VCaP (cell line): ENCODE measurements at regions not wholly inside any gene's neighbourhood (a gene's known extent, or its start where the extent isn't known, plus 50 kb on each side); places are given as distances from the start of the nearest gene placed in this dataset.
A peak's percentile ranks its signal among the peaks of the same experiment; 100 is the strongest.

Experiments
- H3K27ac ChIP-seq: fragments of 450-650 bp; 2 replicates; pipeline ENCODE4 v1.5.1; 2017
- TF ChIP-seq, protein P1 (sequence below): fragments of 450-650 bp; conservative IDR thresholded peaks from 2 replicates; pipeline ENCODE4 v1.5.1; 2017; ENCODE audit warnings: mild to moderate bottlenecking, moderate library complexity

DNA sequence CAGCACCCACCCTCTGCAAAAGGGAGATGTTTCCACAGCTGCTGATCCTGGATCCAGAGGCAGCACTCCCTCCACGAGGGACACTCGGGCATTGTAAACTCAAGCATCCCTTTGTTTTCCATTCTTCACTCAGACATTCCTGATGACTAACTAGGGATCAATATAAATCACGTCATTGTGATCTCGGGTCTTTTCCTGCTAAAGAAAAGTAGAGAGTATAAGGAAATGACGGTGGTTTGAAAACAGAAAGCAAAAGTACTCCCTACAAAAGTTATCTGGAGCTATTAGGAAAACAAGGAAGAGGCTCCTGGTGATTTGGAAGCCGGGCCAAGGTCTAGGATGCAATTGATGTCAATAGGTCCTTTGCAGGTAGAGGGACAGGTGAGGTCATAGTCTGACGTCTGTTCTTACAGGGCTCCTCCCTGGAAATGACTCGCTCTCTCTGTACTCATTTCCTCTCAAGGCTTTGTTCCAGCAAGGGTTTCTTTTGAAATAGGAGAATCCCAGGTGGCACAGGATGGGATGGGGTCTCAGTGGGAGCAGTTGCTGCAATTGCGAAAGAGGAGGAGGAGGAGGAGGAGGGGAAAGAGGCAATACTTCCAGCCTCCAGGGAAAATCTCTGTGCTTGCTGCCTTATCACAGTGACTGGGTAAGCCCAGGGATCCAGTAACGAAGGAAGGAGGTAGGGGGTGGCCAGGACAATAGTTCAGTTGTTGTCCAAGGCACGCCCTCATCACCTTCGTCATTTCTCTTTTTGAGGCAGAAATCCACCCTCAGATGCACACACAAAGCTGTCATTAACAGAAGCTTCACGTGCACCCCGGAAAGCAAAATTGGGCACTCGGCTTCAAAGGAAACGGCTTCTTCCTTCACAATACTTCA lies 222.8 kb downstream of the LY86 start:
- TF ChIP-seq, protein P1, sequence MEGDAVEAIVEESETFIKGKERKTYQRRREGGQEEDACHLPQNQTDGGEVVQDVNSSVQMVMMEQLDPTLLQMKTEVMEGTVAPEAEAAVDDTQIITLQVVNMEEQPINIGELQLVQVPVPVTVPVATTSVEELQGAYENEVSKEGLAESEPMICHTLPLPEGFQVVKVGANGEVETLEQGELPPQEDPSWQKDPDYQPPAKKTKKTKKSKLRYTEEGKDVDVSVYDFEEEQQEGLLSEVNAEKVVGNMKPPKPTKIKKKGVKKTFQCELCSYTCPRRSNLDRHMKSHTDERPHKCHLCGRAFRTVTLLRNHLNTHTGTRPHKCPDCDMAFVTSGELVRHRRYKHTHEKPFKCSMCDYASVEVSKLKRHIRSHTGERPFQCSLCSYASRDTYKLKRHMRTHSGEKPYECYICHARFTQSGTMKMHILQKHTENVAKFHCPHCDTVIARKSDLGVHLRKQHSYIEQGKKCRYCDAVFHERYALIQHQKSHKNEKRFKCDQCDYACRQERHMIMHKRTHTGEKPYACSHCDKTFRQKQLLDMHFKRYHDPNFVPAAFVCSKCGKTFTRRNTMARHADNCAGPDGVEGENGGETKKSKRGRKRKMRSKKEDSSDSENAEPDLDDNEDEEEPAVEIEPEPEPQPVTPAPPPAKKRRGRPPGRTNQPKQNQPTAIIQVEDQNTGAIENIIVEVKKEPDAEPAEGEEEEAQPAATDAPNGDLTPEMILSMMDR: no peak
- H3K27ac ChIP-seq: no peak overlapping the region

DNA sequence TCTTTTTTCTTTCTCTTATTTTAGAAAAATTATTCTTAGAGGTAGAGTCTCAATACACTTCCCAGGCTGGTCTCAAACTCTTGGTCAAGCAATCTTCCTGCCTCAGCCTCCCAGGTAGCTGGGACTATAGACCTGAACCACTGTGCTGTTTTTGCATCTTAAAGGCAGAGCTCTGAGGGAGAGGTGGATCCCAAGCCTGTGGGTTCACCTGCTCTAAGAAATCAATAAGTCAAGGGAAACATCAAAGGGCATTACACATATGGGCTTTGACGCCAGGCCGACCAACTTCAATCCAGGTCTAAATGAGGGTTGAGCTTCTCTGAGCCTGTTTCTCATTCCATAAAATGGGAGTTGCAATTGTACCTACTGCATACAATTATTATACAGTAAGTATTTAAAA lies 223.9 kb downstream of the LY86 start:
- TF ChIP-seq, protein P1: no peak
- no peak overlapping the region for H3K27ac ChIP-seq

- H3K27ac ChIP-seq: no peak overlapping the region
- TF ChIP-seq, protein P1: no peak
Measured at GRCh38 chr6:6815732-6816131, 227.2 kb downstream of the LY86 start.

- TF ChIP-seq, protein P1: no peak
- H3K27ac ChIP-seq: no peak overlapping the region
Measured at GRCh38 chr6:6816716-6817115, 228.2 kb downstream of the LY86 start.

DNA sequence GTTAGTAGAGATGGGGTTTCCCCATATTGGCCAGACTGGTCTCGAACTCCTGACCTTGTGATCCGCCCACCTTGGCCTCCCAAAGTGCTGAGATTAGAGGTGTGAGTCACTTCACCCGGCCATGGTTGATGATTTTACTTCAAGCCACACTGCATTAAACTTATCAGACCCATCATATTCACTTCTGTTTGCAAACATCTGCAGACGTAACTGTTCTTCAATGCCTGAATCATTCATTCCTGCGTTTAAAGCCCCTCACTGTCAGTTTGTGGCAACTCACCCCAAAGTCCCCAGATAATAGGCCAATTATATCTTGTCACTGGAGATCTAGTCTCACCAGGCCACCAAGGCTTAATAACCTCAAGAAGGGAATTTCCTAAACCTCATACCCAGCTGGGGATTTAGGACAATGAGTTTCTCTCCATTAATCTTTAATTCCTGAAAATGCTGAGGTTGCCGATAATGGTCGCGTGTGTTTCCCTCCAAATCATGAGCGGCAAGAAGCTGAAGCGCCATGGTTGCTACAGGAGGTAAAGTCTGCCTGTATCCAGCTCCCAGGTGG lies 229.6 kb downstream of the LY86 start:
- TF ChIP-seq, protein P1: no peak
- H3K27ac ChIP-seq: no peak overlapping the region

GRCh38 chr6:6820641-6821238 lies 232.2 kb downstream of the LY86 start:
- peak overlapping the region; percentile 43 for H3K27ac ChIP-seq
- TF ChIP-seq, protein P1: no peak

DNA sequence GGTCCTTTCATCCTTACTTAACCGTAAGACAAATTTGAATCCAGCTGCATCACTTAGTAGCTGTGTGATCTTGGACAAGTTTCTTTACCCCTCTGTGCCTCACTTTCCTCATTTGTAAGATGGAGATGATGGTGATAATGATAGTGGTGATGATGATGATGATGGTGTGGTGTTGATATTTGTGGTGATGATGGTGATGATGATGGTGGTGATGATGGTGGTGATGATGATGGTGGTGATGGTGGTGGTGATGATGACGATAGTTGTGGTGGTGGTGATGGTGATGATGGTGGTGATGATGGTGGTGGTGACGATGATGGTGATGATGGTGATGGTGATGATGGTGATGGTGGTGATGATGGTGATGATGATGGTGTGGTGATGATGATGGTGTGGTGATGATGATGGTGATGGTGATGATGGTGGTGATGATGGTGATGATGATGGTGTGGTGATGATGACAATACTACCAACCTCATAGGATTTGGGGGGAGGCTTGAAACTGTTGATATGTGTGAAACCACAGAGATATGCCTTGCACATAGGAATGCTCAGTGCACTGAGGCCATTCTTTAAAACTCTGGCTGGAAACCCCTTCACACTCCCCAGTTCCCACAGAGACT lies 233.2 kb downstream of the LY86 start:
- TF ChIP-seq, protein P1: no peak
- H3K27ac ChIP-seq: peak overlapping the region; percentile 43
